ENCODE measurements at regions not wholly inside any gene's neighbourhood (a gene's known extent, or its start where the extent isn't known, plus 50 kb on each side); places are given as distances from the start of the nearest gene placed in this dataset.
"Not testable (repeated sequence)": the region's sequence is repeated elsewhere in the genome, so short reads cannot be mapped to it uniquely, and the experiment has no call there.

DNA sequence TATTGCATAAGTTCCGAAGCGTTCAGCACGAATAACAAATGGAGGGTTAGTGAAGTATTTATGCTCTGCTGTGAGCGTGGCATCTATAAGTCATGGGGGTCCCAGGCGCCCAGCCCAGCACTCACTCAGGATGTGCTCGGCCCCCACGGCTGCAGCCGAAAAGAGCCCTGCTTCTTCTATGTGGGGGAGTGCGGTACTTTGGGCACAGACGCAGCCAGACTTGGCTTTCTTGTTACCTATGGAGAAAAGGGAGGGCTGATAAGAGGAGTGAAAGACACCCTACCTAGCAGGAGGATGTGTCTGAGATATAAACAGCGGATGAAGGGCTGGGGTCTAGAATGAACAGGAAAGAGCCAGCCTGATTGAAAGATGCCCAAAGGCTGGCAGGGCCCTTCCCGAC lies 51.4 kb downstream of the MRPL36 start:
- DNase-seq (ENCODE audit: low read depth in 2 of 2), result no peak

DNA sequence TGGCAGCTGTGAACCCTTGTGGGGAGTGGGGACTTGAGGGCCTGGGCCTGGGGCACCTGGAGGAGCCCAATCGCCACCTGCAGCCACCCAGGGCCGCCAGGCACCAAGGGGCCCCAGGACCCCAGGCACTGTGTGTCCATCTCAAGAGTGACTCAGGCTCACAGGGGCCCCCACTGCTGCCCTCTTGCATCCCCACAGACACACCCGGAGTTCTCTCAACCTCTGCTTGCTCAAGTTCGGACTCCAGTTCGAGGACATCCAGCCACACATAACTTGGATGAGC lies 51.9 kb downstream of the MRPL36 start:
- DNase-seq (ENCODE audit: low read depth in 2 of 2), result no peak

DNA sequence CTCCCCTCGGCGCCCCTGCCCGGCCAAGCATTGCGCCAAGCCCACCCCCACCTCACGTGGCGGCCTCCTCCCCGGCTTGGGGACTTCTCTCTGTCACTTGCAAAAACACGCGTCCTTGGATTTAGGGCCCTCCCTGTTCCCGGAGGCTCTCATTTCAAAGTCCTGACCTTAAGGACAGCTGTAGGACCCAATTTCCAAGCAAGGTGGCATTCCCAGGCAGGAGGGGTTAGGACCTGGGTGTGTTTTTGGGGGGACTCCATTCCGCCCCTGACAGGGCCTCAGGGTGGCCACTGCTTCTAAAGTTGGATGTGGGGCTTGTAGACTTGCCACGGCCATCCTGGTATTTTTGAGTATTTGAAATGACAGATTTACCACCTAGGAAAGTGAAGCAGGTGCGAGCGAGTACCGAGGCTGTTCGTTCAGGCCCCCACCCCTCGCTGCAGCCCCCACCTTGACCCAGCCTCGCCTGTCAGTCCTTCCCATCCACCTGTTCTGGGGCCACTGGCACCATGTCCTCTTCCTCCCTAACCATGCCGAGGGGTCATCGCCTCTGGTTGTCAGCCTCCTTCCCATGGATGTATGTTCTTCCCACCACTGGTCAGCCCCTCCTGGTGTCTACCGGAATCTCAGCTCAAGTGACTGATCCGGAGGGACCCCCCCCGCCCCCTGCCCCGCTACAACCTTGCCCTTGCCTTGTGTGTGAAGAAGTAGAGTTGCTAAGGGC lies 52.4 kb downstream of the MRPL36 start:
- DNase-seq (ENCODE audit: low read depth in 2 of 2), result no peak

DNA sequence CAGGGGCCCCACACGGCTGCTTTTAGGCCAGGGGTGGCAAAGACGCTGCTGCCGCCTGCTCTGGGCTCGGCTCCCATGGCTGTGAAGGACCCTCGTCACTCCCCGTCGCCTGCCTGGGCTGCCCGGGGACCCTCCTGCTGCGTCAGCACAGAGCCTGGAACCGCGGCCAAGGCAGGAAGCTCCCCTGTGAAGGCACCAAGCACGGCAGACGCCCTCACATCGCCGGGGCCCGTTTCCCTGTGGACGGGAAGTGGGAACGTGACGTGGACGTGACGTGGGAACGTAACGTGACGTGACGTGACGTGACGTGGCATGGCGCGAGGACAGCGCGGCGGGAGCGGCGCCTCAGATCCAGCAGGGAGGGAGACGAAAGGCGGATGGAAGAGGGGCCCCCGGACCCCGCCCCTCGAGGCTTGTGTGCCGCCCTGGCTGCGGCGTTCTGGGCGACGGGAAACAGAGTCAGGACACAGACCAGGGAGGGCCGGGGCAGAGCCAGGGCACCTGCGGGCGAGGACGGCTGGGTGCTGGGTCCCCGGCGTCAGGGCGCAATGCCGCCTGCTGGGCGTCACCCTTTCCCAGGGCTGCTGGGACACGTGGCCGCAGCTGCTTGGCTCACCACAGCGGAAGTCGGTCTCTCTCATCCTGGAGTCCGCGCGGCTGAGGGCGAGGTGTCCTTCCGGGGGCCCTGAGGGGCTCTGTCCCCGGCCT lies 53.1 kb downstream of the MRPL36 start:
- no peak for DNase-seq (ENCODE audit: low read depth in 2 of 2)

DNA sequence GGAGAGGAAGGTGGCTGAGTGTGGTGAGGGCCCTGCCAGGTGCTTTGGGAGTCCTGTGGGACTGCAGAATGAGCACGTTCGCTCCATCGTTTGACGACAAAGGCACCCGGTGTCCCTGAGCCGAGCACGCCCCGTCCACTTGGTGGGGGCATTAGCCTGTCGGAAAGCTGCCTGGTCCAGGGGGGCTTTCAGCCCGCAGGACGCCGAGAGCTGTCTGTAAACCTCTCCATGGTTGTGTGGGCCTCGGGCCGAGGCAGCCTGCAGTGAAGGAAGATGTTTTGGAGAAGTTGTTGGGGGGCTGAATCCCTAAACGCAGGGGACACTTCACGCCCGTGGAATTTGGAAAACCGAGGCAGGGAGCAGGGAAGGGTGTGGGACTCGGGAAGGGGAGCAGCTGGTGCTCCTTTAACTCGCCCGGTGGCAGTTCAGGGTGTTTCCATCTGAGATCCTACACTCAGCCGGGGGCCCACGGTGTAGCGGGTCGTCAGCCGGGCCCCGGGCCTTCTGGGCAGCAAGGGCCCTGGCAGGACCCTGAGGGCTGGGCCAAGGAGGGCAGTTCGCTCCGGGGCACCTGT lies 53.8 kb downstream of the MRPL36 start:
- no peak for DNase-seq (ENCODE audit: low read depth in 2 of 2)

DNA sequence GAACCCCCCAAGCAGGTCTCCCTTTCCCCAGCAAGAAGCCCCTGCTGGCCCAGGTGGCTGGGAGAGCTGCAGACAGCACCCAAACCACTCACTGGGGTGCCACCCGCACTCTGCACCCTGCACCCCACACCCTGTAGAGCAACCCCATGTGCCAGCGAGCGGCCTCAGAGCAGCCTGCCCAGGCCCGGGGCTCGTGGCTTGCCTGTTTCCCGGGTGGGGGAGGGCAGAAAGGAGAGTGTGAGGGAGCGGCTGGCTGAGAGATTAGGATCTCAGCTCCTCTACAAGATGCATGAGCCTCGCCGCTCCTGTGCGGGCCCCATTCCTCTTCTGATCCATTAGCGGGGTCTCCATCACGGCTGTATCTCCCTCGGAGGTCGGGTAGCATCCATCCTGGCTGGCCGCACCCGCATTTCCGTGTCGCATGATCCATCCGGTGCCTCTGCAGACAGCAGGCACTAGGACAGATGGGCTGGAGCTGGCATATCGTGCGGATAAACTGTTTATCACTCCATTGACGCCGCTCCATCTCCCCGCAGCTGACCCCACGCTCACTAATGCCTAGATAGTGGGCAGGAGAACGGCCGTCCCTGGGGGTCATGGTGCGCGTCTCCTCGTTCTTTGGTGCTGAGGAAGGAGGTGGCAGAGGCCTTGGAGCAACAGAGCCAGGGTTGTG lies 54.4 kb downstream of the MRPL36 start:
- DNase-seq (ENCODE audit: low read depth in 2 of 2), result no peak

DNA sequence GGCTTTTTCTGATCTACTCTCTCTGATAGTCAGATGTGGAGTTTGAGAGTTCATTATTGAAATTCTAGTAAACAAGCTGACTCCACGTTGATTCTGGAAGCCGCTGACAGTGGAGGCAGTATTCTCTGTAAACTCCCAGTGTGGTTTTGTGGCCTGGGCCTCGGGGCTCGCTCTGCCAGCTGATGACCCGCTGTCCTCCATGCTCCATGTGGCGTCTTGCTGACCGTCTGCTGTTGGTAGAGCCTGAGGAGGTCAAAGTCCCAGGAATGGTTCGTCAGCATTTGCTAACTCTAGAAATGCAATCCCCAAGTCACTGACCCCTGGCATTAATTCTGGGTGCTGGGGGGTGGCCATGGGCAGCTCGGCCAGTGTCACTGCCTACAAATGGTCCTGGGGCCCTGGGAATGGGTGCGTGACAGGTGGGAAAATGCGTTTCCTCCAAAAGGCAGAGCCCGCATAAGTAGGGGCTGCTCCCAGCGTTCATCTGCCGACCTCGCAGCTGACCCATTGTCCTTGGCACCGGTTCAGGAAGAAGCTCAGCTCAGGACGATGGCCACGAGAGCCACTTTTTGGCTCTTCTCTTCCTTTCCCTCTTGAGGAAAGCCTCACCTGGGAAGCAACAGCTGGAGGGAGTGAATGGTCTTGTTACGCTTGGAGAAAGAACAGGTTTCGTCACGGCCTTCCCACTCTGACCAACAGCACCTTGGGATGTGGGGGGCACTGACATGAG lies 55.1 kb downstream of the MRPL36 start:
- no peak for DNase-seq (ENCODE audit: low read depth in 2 of 2)

DNA sequence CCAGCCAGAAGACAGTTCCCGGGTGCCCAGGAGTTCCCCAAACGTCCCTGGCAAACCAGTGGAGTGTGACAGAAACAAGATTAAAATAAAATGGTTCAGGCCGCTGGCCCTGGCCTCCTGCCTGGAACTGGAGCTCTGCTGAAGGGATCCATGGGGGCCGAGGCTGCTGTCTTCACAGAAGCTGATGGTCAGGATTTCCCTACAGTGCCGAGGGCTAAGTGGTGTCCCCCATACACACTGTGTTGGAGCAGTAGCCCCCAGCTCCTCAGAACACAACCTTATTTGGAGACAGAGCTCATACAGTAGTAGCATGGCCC lies 55.9 kb downstream of the MRPL36 start:
- no peak for DNase-seq (ENCODE audit: low read depth in 2 of 2)

DNA sequence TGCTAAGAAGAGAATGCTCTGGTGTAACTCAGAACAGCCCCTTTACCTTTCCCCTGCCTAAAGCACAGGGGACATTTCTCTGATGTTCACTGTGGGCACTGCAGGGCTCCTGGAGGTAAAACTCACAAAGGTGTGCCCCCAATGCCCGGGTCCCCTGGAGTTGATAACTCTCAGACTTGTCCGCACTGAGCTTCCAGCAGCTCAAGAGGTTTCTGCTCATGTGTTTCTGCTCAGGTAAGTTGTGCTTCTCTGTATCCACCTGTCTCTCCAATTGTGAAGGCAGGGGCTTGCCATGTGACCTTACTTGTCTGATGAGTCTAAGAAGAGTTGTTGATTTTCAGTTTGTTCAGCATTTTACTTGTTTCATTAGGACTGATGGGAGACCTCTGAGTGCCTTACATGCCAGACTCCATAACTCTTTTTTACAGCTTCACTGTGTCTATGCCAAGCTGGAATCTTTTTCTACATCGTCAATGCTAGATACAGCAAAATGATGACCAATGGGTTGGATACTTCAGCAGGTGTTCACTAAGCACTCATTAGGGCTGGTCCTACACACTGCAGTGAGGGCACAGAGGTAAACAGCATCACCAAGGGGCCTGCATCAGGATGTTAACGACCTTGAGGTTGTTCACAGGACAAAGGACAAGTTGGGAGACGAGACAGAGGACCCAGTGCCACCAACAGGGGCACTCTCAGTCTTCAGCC lies 56.4 kb downstream of the MRPL36 start:
- DNase-seq (ENCODE audit: low read depth in 2 of 2), result no peak

DNA sequence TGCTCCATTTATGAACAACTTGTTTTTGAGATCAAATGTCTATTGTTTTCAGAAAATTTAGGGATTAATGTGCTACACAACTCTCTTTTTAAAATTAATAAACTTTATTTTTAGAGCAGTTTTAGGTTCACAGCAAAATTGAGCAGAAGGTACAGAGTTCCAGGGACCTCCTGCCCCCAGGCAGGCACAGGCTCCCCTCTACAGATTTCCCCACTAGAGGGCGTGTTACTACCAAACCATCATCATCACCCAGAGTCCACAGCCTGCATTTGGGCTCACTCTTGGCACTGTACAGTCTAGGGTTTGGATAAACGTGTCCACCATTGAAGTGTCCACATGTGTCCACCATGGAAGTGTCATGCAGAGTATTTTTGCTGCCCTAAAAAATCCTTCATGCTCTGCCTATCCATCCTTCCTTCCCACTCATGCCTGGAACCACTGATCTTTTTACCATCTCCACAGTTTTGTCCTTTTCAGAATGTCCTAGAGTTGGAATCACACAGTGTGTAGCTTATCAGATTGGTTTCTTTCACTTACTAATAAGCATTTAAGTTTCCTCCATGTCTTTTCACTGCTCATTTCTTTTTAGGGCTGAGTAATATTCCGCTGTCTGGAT lies 61.7 kb downstream of the MRPL36 start:
- DNase-seq (ENCODE audit: low read depth in 2 of 2), result peak in 1 of 2 donors; percentile 5

DNA sequence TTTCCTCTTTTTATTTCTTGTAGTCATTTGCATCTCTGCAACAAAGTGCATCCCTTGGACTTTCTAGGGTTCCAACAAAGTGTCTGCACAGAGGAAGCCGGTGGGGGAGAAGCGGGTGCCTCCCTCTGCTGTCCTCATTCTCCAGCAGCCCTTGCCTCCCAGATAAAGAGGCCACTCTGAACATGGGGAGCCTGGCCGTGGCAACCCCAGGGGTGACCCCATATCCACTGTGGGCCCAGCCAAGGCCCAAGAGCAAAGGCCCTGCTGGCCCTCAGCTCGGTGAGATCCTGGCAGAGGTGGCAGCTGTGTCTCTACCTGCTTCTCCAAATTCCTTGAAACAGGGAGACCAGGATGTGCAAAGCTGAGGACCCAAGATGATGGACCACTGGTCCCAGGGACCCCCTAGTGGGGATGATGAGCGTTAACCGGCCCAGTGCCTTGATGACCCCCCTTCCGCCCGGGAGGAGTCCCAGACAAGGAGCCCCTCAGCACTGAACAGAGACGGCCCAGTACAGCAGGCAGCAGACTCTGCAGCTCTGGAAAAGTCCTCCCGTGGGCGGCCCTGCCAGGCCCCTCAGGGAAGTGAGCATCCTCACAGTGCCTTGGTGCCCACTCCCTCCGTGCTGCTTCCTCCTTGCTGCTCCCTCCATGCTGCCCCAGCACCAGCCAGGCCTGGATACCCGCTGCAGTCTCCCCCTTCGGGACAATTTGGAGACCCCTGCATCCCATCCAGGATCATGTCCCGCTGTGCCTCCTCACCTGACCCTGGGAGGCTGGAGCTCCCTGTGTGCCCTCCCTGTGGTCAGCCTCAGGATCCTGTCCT lies 62.5 kb downstream of the MRPL36 start:
- no peak for DNase-seq (ENCODE audit: low read depth in 2 of 2)

DNA sequence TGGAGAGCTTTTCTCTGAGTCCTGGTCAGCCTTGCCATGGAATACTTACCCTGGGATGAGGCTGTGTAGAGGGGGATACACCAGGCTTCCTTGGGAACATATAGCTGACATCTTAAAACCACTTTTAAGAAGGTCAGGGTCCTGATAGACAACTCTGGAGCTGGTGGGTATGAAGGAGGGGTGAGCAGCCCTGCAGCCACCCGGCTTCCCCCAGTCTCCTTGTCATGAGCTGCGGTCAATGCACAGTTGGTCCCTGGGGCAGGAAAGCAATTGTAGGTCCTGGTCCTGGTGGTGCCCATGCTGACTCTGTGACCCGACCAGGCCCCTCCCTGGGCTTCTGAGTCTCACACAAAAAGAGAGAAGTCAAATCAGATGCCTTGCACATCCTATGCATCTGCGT lies 63.6 kb downstream of the MRPL36 start:
- no peak for DNase-seq (ENCODE audit: low read depth in 2 of 2)

DNA sequence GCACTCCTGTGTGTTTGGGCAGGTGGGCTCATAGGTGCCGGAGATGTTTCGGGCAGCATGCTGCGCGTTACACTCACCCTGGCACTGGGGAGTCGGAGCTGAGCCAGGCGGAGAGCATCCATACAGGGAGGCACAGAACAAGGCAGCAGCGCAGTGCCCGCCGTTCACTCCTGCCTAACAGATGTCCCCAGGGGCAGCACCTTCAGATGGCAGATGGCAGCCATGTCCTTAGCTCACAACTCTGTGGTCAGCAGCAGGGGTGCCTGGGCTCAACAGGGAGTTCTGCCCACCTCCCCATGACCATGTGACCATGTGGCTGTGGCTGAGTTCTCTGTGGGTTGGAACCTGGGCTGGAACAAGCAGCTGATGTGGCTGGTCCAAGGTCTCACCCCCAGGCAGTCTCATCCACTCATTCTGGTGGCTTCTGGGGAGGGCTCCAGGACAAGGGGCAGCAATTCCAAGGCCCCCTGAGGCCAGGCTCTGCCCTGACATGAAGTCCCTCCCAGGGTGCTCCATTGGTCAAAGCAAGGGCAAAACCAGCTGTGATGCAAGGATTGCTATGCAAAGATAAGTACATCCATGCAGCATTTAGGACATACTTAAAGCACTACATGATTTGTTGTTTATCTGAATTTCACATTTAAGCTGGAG lies 64.2 kb downstream of the MRPL36 start:
- no peak for DNase-seq (ENCODE audit: low read depth in 2 of 2)

DNA sequence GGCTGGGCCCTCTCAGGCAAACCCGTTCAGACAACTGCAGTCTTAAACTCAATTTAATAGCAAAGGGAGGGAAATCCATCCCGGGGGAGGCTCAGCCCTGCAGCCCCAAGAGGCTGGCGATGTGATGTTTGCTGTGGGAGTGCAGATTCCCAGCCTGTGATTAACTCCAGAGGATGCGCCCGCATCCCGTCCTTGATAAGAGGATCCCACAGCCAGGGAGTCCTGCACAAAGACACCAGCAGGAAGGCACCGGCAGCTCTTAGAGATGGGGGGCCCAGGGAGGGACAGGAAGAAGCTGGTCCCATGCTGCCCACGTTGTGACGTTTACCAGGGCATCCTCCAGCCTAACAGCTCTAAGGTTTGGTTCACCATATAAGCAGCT lies 64.7 kb downstream of the MRPL36 start:
- DNase-seq (ENCODE audit: low read depth in 2 of 2), result no peak

DNA sequence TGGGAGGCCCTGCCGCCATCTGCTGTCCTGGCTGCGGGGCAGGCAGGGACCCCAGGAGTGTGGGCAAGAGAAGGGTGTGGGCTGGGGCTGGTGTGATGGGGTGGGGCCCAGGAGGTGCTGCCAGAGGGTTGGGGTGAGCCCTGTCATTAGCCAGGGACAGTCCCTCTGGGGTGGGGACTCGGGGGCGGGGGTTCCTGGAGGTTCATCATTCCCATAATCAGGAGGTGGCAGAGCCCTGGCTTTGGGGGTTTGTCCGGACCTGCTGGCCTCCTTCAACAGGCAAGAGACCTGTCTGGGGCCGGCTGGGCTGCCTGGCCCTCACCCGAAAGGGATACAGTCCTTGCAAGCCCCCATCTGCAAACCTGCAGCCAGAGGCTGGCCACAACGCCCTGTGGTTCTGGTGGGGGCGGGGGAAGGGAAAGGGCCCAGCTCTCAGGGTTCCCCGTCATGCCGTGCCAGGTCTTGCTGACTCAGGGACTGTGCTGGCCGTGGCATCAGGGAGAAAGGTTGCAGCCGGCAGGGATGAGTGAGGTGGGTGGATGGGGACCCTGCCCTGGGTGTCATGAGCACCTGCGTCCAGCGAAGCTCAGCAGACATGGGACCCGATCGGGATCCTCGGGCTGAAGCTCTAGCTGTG lies 65.2 kb downstream of the MRPL36 start:
- DNase-seq (ENCODE audit: low read depth in 2 of 2), result no peak

DNA sequence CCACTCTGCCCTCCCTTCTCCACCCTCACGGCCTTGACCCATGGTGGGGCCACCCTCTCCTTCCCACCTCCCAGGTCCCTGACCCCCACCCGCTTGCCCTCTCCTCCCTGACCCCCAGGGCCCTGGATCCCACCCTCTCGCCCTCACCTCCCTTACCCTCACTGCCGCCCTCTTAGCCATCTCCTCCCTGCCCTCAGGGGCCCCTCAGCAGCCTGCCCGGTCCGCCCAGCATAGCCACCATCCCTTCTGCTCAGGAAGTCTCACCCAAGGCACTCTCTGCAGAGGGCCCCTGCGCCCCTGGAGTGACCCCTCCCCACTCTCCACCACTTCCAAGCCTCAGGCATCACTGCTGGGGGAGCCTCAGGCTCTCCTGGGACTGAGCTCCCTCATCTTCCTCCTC lies 66.3 kb downstream of the MRPL36 start:
- DNase-seq (ENCODE audit: low read depth in 2 of 2), result no peak

DNA sequence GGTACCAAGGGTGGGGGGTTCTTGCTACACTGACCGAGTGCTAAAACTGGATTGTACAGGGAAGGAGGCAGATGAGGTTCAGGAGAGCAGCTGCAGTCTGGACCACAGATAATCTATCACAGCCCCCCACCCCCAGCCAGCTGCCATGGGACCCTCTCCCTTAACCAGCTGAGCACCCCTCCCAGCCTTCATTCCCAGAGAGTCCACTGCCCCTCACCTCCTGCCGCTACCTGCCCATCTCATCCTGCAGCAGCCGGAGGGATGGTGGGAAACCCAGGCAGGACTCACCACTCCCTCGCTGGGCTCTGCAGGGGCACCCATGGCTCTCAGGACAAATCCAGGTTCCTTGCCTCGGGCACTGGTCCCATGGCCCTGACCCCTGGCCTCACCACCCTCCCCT lies 66.7 kb downstream of the MRPL36 start:
- no peak for DNase-seq (ENCODE audit: low read depth in 2 of 2)

DNA sequence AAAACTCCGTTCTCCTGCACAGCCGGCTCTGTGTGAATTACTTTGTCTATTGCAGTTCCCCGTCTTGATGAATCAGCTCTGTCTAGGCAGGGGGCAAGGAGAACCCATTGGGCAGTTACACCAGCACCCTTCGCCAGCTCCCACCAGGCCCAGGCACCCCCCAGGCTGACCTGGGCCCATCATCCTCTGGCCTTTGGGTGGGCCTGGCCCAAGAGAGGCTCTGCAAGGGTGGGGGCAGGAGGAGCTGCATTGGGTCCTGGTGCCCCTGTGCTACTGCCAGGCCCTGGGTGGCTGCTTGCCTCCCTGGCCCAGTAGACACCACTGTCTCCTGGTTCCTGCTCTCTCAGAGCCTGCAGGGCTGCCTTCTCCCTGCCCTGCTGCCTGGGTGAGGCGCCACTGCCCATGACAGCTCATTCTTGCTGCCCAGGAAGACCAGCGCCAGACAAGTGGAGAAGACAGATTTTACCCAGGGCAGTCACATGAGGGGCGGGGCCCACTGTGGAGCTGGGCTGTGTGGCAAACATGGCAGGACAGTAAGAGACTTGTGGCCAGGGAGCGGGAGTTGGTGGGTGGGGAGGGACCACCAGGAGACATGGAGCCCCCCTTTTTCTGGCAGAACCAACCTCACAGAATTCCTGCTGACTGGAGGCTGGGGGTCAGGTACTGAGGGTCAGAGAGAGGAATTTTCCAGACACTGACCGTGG lies 67.2 kb downstream of the MRPL36 start:
- DNase-seq (ENCODE audit: low read depth in 2 of 2), result no peak

DNA sequence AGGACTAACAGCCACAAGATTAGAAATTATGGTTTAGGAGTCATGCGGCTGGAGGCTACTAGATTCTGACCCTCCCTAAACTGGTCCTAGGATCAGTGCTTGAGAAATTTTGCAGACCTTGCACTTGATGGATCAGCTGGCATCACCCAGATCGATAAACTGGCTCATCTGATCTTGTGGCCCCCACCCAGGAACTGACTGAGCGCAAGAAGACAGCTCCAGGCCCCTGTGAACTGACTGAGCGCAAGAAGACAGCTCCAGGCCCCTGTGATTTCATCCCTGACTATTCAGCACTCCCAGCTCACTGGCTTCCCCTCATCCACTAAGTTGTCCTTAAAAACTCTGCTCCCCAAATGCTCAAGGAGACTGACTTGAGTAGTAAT lies 67.8 kb downstream of the MRPL36 start:
- not testable (repeated sequence) for DNase-seq (ENCODE audit: low read depth in 2 of 2)

Data from activated CD8-positive, alpha-beta memory T cell treated with anti-CD3 and anti-CD28 coated beads for 4 hours (primary cell).